ENCODE measurements at regions not wholly inside any gene's neighbourhood (a gene's known extent, or its start where the extent isn't known, plus 50 kb on each side); places are given as distances from the start of the nearest gene placed in this dataset.

DNA sequence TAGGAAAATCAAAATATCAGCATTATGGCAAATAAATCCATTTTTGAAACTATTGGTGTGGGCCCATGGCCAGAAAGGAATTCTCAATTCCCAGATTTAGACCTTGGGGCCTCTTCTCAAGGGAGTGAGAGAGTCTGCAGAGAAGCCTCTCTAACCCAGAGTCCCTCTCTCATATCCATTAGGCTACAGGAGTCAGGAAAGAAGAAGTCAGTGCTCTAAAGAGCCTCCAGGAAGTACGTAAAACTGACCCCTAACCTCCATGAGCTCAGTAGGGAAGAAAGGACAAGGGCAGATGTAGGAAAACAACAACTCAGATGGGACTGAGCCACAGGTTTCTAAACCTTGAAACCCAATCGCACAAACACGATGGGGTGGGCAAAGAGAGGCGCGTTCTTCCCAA lies 479.9 kb upstream of the TNP1 start:
- no peak for TF ChIP-seq EZH2 (IDR thresholded peaks at IDR 0.05)
- no peak for TF ChIP-seq POLR2AphosphoS5 (IDR thresholded peaks at IDR 0.05; ENCODE audit: borderline replicate concordance, low read depth, low read length)
- no peak for TF ChIP-seq FOXP2 (optimal IDR thresholded peaks at IDR 0.05; ENCODE audit: control extremely low read depth, extremely low read length, insufficient read depth)

All from SK-N-MC (cell line).